Endothelial cell (in vitro differentiated cells): ENCODE measurements at regions not wholly inside any gene's neighbourhood (a gene's known extent, or its start where the extent isn't known, plus 50 kb on each side); places are given as distances from the start of the nearest gene placed in this dataset.

Source experiments
- DNase-seq: peaks from one replicate; pipeline ENCODE4 v3.0.0; 2021; ENCODE audit warnings: low spot score
- H3K27ac Mint-ChIP-seq: one replicate; pipeline ENCODE4 v1.8.0; 2021; ENCODE audit warnings: mixed read lengths, inconsistent platforms; ENCODE audit not compliant: unreplicated experiment
- H3K27me3 Mint-ChIP-seq: one replicate; pipeline ENCODE4 v1.8.0; 2021; ENCODE audit warnings: mild to moderate bottlenecking, moderate library complexity, mixed read lengths, inconsistent platforms; ENCODE audit not compliant: unreplicated experiment
- H3K36me3 Mint-ChIP-seq: one replicate; pipeline ENCODE4 v1.8.0; 2021; ENCODE audit warnings: mild to moderate bottlenecking, low read depth, mixed read lengths, inconsistent platforms; ENCODE audit not compliant: unreplicated experiment
- H3K4me1 Mint-ChIP-seq: one replicate; pipeline ENCODE4 v1.8.0; 2021; ENCODE audit warnings: mild to moderate bottlenecking, mixed read lengths, inconsistent platforms; ENCODE audit not compliant: unreplicated experiment
- H3K4me3 Mint-ChIP-seq: one replicate; pipeline ENCODE4 v1.8.0; 2021; ENCODE audit warnings: mild to moderate bottlenecking, mixed read lengths, inconsistent platforms; ENCODE audit not compliant: unreplicated experiment
- H3K9me3 Mint-ChIP-seq: one replicate; pipeline ENCODE4 v1.8.0; 2021; ENCODE audit warnings: mixed read lengths, inconsistent platforms; ENCODE audit not compliant: unreplicated experiment
- CTCF ChIP-seq: fragments of 200-600 bp; sonication (generic); IDR thresholded peaks from one replicate; pipeline ENCODE4 v1.5.0; 2021; ENCODE audit warnings: antibody characterized with exemption; ENCODE audit not compliant: unreplicated experiment

- no peak overlapping the region for H3K27ac Mint-ChIP-seq
- H3K4me3 Mint-ChIP-seq: no peak overlapping the region
- no peak for DNase-seq
- no peaks in the 10 kb centered on the region for H3K9me3 Mint-ChIP-seq
- TF ChIP-seq CTCF: no peak
- no peaks in the 10 kb centered on the region for H3K36me3 Mint-ChIP-seq
- no peaks in the 10 kb centered on the region for H3K4me1 Mint-ChIP-seq
- H3K27me3 Mint-ChIP-seq: no peaks in the 10 kb centered on the region
These were observed 205.2 kb upstream of the LMCD1 start for GRCh38 chr3:8296461-8296860.

GRCh38 chr3:8298021-8298954 is 203.3 kb upstream of the LMCD1 start:
- Mint-ChIP-seq H3K4me1 (no peaks in the 10 kb centered on the region), H3K27ac (no peak overlapping the region), H3K4me3 (no peak overlapping the region), H3K36me3 (no peaks in the 10 kb centered on the region), H3K9me3 (no peaks in the 10 kb centered on the region), H3K27me3 (no peaks in the 10 kb centered on the region)
- DNase-seq: no peak
- no peak for TF ChIP-seq CTCF

- no peak for DNase-seq
- Mint-ChIP-seq H3K4me1 (no peaks in the 10 kb centered on the region), H3K4me3 (no peak overlapping the region), H3K27ac (no peak overlapping the region), H3K9me3 (no peaks in the 10 kb centered on the region), H3K36me3 (no peaks in the 10 kb centered on the region), H3K27me3 (no peaks in the 10 kb centered on the region)
- TF ChIP-seq CTCF: peak; percentile 73
These were observed 199.5 kb upstream of the LMCD1 start for GRCh38 chr3:8301977-8302735.

GRCh38 chr3:8303466-8303865 is 198.2 kb upstream of the LMCD1 start:
- no peaks in the 10 kb centered on the region for H3K27me3 Mint-ChIP-seq
- H3K4me3 Mint-ChIP-seq: no peak overlapping the region
- H3K4me1 Mint-ChIP-seq: no peaks in the 10 kb centered on the region
- no peaks in the 10 kb centered on the region for H3K36me3 Mint-ChIP-seq
- TF ChIP-seq CTCF: no peak
- no peak overlapping the region for H3K27ac Mint-ChIP-seq
- H3K9me3 Mint-ChIP-seq: no peaks in the 10 kb centered on the region
- no peak for DNase-seq

GRCh38 chr3:8305371-8305770 is 196.3 kb upstream of the LMCD1 start:
- Mint-ChIP-seq H3K27me3 (no peaks in the 10 kb centered on the region), H3K27ac (no peak overlapping the region), H3K36me3 (no peaks in the 10 kb centered on the region), H3K4me1 (no peaks in the 10 kb centered on the region), H3K9me3 (no peaks in the 10 kb centered on the region), H3K4me3 (no peak overlapping the region)
- no peak for TF ChIP-seq CTCF
- DNase-seq: no peak
